HG03432 (cell line): ENCODE measurements at regions not wholly inside any gene's neighbourhood (a gene's known extent, or its start where the extent isn't known, plus 50 kb on each side); places are given as distances from the start of the nearest gene placed in this dataset.
A peak's percentile ranks its signal among the peaks of the same experiment; 100 is the strongest.

ENCODE experiments used
- ATAC-seq: cut with Tn5 transposase; IDR thresholded peaks from one replicate; pipeline ENCODE4 v1.9.1; 2021; ENCODE audit warnings: mild to moderate bottlenecking, moderate library complexity; ENCODE audit not compliant: unreplicated experiment

GRCh38 chr1:83813576-83813975, 185.4 kb downstream of the TTLL7 start:
- ATAC-seq: no peak

DNA sequence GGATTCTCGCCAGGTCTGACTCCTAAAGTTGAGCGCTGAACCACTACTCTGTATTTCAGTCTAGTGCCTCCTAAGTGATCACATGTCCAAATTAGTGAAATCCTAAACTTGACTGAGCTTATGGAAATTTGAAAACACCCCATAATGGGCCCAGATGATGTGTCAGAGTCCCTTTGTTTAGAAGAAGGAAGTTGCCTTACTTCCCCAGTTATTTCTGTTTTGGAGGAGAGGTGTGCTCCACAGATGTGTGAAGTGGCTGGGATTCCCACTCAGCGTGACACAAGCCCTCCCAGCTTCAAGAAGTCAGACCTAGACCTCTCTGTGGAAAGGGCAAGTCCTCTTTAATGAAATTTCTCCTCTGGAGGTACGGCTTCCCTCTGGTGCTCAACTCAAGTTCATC, 188.8 kb downstream of the TTLL7 start:
- no peak for ATAC-seq

- no peak for ATAC-seq
Observed at GRCh38 chr1:83808536-83808935, 190.4 kb downstream of the TTLL7 start.

GRCh38 chr1:83807821-83808220, 191.1 kb downstream of the TTLL7 start:
- no peak for ATAC-seq

DNA sequence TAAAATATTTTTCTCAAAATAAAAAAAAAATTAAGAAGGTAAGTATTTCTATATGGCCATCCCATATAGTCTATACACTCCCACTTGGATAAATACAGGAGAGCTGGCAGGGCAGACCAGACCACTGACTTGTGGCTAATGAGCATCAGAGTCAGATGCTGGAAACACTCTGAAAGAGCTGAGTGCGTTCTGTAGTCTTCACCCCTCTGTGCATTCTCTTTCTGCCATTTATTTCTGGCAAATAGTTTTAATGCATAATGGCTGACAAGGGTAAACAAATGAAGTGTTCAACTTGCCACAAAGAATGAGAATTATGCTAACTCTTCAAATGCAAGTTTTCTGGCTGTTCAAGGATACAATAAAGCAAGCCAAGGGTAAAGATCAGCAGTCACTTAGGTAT, 191.7 kb downstream of the TTLL7 start:
- no peak for ATAC-seq

- ATAC-seq: no peak
Observed at GRCh38 chr1:83805921-83806320, 193.0 kb downstream of the TTLL7 start.

DNA sequence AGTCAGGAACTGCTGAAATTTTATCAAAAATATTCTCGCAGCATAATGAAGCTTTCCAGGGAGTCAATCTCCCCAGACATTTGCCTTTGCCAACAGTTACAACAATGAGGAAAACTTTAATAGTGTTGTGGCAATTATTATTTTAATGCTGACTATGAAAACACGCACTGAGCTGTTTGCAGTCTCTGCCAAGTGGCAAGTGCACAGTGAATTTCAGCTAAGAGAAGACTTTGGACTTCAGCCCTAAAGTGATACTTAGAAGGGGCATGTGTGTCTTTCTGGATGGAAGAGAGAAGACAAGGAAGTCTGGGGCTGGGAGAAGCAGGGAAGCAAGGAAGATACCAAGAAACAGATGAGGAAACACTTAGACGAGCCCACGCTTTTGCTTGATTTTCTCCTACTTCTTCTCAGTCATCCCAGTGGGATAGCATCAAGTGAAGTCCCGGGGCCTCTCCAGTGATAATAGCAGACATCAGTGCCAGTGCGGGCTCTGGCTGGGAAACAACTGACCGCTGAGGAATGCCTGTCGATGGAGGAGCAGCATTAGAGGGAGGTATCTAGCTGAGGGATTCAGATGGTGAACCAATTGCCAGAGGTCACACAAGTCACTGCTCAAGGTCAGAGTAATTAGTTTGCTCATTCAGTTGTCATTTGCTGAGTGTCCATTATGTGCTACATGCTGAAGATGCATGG, 196.3 kb downstream of the TTLL7 start:
- no peak for ATAC-seq

- ATAC-seq: no peak
Observed at GRCh38 chr1:83802023-83802422, 196.9 kb downstream of the TTLL7 start.

GRCh38 chr1:83800066-83800465, 198.9 kb downstream of the TTLL7 start:
- no peak for ATAC-seq

DNA sequence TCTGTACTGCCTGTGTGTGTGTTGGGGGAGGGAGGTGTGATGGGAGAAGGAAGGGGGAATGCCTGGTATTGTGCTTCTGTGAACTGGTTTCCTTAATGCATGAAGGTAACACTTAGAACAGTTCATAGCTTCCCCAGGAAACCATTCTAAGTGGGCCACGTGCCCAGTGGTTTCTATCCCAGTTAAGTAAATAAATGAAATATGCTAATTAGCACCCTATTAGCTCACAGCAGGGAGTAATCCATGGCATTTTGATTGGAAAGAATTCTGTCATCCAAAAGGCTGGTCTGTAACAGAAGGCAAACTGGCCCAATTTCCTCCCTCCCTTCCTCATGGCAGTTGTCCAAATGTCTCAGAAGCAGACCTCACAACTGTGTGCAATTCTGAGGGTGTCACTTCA, 199.3 kb downstream of the TTLL7 start:
- ATAC-seq: no peak

DNA sequence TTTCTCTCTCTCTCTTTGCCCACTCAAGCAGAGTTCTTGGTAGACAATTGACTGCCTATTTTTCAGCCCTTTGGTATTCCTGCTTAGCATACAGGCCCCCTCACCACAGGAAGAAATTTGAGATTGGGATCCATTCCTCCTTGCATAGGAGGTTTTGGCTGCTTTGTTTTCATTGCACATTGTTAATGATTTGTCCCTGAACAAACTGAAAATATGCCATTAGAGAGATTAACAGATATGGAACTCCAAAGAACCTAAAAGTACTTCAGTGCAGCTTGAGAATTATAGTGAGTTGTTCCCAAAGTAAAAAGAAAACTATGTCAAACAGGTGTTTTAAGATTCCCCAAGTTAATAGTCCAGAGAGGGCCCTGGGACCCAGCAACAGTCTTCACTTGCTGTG, 200.0 kb downstream of the TTLL7 start:
- no peak for ATAC-seq

DNA sequence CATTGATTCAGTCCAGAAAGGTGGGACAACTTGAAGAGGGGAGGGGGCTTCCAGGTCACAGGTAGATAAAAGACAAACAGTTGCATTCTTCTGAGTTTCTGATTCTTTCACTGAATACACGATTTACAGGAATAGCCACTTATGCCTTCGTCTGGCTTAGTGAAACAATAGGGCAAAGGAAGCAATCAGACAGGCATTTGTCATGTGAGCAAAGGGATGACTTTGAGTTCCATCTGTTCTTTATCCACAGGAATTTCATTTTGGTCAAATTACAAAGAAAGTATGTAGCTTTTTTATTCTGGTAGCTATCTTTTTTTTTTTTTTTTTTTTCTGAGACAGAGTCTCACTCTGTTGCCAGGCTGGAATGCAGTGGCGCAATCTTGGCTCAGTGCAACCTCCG, 202.5 kb downstream of the TTLL7 start:
- ATAC-seq: no peak

DNA sequence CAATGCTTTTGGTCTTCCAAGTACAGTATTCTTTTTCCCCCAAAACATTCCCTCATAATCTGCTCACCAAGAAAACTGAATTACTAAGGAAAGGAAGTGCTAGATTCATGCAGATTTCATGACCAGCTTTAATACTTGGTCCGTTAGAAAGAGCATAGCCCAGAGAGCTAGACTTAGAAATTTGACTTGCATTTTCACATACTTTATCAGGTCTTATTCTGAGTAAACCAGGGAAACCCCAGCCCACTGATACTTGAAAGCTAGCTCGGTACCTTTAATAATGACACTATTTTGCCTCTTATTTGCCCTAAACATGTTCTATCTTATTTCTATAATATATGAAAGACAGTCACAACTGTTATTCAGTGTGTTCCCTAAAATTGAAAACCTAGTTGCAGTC, 204.5 kb downstream of the TTLL7 start:
- ATAC-seq: peak; percentile 95

GRCh38 chr1:83791821-83792437, 207.0 kb downstream of the TTLL7 start:
- no peak for ATAC-seq

GRCh38 chr1:83790446-83790845, 208.5 kb downstream of the TTLL7 start:
- ATAC-seq: no peak

- ATAC-seq: no peak
Observed at GRCh38 chr1:83787246-83787998, 211.5 kb downstream of the TTLL7 start.

DNA sequence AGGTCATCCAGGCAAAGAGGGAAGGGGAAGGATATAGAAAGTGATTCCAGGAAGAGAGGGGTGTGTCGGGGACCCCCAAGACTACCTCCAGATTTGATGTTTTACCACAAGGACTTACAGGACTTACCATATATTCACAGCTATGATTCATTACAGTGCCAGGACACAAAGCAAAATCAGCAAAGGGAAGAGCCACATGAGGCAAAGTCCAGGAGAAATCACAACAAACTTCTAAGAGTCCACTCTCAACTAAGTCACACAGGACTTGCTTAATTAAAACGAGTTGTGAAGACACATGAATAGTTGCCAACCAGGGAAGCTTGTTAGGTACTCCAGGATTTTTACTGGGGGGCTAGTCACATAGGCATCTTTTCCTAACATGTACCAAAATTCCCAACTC, 217.3 kb downstream of the TTLL7 start:
- ATAC-seq: no peak

GRCh38 chr1:83779565-83779964, 219.4 kb downstream of the TTLL7 start:
- ATAC-seq: no peak

- no peak for ATAC-seq
Observed at GRCh38 chr1:83777758-83778101, 221.2 kb downstream of the TTLL7 start.

DNA sequence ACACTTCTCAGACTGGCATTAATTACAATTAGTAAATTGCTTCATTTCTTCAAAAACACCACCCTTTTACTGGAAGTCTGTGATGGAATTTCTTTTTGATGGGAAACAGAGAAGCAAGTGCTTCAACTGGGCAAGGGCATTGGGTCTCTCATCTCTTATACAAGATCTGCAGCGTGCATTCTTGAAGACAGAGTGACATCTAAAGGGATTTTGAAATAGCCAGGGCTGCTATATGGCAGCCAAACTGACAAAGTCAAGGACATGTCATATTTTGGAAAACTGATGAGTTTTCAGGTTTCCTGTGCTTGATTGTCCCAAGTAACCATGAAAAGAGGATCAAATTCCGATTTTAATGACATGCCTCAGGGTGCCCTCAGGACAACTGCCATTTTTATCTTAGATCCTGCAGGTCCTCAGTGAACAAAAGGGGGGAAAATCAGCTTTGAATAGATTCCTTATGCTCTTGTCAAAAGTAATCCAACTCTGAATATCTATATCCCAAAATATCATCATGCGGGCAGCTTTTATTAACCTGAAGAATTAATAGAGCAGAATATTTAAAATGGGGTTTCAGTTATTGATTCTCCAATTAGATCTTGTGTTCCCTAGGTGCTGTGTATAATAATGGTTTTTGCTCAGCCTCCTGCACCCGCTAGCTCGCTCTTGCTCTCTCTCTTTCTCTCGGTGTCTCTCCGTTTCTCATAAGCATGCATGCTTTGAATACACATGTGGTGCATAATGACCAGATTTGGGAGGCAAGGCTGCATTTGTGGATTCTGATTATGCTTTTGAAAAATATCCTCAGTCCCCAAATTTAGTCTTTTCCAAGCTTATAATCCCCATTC, 221.8 kb downstream of the TTLL7 start:
- no peak for ATAC-seq

DNA sequence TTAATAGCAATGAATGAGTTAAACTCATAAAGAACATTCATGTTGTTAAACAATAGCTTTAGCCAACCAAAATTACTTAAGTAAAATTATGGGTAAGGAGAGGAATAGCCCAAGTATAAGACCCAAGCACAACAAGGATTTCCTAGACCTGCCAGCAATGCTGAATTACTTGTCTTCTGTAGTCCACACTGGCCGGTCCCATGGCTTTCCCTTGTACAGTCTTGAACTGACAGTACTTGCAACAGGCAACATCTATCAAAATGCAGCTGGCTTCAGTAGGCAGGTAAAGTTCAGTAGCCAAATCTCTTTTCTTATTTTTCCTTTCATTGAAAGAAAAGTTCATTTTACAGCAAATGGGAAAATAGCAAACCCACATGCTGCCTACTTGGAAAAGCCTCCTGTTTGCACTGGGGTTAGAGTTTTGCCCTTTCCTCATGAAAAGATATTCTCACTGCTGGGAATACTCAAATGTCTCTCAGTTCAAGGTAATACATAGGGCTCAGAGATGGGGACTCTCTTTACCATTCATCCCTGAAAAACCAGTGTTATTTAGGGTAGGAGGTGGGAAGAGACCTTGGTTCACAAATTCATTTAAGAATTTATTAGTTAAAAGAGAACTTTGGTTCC, 222.8 kb downstream of the TTLL7 start:
- ATAC-seq: no peak
